ENCODE measurements at regions not wholly inside any gene's neighbourhood (a gene's known extent, or its start where the extent isn't known, plus 50 kb on each side); places are given as distances from the start of the nearest gene placed in this dataset.

DNA sequence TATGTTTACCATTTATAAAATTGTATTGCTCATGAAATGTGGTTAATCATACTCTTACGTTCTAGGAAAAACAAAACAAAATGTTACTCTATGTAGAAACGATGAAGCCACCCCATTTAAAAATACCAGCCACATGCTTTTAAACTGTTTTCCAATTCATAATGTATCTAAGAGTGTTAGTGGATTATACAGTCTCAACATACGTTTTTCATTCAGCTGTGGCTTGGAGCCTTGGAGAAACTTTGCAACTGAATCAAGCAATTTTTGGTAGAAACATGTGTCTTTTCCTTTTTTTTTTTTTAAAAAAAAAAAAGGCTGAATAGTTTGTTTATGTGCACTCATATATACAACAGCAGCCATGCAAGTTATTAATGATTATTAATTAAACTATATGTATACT, 378.0 kb upstream of the SEMA3D start:
- DNase-seq, result no peak

DNA sequence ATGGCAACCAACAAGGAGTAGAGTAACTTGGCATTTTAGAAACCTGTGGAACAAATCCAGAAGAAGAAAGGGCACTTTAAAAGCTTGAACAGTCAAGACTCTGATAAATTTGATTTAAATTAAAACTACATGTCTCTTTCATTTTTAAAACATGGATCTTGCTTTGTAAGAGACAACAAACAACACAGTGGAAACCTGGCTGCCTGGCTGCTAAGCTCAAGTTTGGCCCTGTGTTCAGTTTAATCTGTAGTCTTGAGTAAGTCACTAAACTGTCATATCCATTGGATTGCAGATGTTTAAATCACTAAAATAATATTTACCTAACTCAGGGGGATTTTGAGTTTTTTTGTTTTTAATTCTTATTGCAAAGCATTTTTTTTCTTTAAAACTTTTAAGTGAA, 374.9 kb upstream of the SEMA3D start:
- no peak for DNase-seq

DNA sequence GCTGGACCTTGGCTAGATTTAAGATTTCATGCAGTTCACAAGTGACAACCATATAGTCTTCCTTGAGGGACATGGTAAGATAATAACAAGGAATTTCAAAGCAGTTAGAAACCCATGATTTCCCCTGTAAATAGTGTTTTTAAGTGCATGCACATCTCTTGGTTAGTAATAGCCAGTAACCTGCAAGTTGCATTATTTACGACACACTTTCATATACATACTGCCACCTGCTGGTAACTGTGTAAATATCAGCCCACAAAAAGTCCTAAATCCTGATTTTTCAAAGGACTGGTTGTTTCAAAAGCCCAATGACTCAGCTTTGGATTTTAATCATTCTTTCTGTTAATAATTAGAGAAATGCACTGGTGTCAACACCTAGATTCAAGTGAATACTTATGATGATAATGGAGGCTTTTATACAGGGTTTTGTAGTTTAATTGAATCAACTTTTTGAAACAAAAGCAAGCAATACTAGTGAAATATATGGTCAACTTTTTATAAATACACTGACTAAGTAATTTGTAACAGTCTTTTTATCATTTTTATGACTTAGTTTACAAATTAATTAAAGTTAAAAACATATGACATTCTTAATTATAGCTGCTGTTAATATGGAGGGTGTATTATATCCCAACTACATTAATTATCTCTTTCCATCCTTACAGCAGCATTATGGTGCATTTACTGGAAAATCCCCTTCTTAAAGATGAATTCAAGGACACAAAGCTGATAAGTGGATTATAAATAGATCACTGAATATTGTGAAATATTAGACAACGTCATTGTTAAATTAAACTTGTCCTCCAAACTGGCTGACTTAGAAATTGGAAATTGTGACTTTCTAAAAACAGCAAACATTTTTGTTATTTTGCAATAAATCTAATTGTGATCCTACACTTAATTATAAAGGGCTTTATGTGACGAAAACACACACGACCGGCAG, 367.7 kb upstream of the SEMA3D start:
- peak; percentile 6 for DNase-seq

DNA sequence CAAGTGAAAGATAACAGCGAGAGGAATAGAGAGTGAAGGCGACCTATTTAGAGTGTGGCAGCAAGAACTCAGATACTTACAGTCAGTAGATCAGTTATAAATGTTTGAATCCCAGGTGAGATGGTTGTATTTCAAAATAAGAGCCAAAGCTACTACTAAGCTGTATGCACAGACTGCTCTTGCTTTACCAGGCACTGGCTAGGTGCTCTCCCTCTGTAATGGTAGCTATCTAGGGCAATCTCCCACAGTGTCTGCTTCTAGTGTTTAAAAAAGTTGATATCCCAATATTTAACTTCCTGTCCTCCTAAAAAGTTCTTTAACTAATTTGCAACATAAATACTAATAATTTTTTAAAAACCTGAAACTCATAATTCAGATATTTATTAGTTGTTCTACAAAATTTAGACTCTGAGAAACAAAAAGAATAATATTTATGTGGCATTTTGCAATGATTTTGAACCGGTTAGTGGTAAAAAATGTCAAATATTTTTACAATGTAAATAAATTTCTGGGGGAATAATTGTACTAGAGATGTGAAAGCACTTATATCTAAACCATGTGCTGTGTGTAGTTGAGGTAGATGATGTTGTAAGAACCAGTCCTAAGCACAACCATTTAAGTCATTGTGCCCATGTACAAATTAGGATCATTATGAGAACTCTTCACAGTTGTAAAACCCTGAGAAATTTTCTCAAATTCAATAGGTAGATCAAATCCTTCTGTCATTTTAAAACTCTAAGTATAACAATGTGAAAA, 349.3 kb upstream of the SEMA3D start:
- DNase-seq, result no peak

DNA sequence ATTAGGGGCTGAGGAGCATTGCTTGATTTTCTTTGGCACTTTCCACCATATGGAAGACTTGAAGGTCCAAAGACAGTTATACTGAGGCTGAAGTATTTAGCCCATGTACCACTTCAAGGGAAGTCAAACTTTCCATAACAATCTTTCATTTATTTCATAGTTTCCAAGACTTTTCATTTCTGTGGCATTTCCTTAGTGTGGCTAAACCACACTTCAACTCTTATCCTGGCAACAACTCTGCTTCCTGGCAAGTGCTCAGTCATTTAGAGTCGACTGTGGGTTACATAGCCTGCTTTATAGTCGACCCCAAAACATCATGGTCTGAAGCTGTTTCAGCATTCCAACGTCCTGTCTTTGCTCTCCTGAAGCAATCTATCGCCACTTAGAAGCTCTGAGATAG, 343.0 kb upstream of the SEMA3D start:
- DNase-seq, result no peak

DNA sequence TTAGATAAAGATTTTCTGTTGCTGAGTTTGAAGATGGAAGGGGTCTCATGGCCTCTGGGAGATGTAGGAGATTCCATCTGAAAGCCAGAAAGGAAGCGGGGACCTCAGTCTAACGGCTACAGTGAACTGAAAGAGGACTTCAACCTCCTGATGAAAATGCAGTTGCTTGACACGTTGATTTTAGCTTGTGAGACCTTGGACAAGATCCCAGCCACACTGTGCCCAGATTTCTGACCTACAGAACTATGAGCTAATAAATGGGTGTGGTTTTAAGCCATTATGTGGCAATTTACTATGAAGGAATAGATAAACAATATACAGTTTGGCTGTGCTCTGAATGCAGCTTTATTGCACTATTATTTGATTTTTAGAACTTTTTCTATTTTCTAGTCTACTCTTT, 342.3 kb upstream of the SEMA3D start:
- DNase-seq, result no peak

DNA sequence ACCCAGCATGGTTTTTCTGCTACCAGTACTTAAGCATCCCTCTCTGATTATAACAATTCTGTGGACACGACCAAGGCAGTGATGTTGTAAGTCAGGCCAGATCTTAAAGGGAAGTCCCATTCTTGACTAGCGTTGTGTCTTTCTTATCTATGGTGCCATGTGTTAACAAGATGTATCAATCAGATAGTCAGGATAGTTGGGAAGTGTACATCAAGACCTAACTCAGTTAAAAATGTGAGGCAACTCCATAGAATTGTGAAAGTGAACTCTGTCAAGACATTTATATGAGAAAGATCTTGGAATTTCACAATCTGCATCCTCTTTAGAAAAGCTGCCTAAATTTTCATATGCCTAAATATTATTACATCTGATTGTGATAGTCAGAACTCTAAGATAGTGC, 341.7 kb upstream of the SEMA3D start:
- DNase-seq, result no peak

DNA sequence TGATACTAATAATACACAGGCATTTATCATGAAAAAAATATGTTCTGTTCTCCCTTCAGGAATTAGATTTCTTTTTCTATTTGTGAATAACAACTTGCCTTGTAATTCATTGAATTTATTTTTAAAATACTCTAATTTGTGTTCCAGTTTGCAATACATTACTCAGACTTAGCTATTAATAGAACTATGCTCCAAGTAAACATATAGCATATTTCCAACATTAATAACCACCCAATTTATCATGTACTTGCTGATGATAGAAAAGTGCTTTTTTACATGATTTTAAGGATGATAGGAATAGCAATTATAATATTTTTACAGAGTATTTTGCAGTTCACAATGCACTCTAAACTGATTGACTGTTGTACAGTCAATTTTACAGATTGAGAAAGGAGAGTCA, 338.8 kb upstream of the SEMA3D start:
- no peak for DNase-seq

DNA sequence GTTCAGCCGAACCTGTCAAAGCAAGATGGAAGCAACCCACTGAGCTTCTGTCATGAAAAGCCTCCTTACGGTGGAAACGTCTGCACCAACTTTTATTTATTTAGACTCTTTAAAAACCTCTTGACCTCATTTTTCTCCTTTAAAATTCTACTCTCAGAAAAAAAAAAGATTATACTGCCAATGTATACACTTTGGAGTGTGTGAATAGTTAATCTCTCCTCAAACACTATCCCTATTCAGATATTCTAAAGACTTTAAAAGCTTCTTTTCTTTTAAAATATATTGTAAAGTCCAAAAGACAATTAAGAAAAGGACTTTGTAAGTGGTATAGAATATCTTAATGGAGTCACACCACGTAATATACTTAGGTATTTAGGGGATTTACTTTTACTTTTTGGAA, 335.2 kb upstream of the SEMA3D start:
- no peak for DNase-seq

DNA sequence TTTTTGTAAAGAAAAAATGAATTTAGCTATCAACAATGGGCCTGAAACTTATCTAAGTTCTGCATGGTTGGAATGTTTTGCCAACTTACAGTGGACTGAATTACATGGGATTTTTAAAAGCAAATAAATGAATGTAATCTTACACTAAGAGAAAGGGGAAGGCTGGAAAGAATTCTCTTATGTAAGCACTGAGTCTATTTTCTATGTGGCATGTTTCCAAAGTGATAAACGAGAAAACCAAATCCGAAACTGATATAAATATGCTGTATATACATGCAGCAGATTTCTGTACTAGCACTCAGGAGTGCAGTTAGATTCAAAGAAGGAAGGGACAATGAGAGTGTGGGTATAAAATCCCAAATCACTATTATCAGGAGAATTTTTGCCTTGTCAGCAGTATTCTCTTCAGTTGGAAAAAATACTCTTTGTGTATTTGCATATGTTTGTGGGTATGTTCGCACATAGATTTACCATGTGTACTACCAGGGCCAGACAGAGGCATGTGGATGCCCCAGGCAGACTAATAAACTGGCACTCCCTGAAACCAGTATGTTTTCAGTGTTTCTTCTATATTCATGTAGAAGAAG, 334.3 kb upstream of the SEMA3D start:
- DNase-seq, result no peak

DNA sequence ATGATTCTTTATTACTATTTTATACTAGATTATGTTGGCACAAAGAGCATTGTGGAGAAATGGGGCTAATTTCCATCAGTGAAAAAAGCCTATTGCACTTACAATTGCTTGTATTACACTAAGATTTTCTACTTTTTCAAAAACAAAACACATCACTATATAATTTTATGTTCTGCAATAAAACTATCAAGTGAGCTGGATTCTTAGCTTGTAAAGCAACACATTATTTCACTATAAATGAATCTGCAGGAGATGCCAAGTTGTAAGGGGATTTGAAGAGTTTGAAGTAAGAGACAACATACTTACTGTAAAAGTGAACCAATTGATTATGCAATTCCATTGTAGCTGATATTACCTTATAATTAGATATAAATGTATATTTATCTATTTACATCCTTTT, 333.3 kb upstream of the SEMA3D start:
- no peak for DNase-seq

DNA sequence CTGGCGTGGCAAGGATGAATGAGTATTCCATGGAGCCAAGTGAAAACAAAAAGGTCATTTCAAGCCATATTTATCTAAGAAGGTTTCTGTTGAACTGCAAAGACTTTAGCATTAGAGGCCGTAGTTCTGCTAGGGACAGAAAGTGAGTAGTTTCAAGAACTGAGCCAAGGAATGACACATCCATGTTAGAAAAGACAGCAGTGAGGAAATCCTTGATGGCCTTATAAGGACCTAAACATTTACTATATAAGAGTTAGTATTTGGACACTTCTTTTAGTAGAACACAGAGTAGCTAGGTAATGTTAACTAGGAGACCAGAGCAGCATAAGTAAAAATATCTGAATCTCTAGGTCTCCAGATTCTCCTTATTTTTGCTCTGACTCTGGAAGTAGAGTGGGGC, 329.8 kb upstream of the SEMA3D start:
- no peak for DNase-seq

DNA sequence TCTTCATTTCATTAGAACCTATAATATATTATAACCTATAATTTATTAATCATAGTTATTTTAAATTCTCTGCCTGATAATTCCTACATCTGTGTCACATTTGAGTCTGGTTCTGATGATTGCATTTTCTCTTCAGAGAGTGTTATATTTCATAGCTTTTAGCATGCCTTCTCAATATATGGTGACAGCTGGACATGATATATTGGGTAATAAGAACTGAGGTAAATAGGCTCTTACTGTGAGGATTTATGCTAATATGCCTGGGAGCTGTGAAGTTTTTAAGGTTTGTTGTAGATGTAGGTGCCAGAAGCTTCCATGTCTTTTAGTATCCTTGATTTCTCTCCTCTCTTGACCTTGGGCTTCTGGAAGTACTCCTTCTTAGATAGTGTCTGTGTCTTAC, 325.9 kb upstream of the SEMA3D start:
- DNase-seq, result peak; percentile 83

DNA sequence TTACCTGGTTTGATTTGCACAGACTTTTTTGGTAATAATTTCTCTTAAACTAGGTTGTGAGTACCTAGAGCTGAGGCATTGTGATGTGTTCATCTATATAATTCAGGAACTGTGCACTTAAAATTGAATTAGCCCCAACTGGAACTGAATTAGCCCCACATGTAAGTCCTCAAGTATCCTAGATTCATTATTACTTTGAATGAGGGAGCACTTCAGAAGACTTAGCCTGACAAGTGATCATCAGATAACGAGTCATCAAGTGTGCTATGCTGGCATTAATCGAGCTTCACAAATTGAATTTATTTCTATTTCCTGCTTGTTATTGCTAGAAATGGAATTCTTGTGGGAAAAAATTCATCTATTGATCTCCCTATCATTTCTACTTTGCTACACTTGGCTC, 323.4 kb upstream of the SEMA3D start:
- DNase-seq, result peak; percentile 72

DNA sequence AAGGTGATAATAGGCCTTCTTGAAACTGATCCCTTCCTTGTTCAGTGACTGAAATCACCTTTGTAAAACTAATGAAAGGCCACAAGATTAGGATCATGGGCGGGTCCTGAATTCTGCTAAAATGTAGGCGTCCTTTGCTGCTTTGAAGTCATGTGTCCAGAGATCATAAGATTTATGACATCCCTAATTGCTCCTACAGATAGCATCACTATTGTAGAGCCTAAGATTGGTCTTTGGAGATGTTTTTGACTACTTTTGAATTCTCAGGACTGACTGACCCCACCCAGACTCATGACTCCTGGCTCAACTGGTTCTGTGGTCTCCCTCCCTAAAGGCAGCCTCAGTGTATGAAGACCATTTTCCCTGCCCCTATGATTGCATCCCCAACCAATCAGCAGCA, 322.6 kb upstream of the SEMA3D start:
- DNase-seq, result no peak

DNA sequence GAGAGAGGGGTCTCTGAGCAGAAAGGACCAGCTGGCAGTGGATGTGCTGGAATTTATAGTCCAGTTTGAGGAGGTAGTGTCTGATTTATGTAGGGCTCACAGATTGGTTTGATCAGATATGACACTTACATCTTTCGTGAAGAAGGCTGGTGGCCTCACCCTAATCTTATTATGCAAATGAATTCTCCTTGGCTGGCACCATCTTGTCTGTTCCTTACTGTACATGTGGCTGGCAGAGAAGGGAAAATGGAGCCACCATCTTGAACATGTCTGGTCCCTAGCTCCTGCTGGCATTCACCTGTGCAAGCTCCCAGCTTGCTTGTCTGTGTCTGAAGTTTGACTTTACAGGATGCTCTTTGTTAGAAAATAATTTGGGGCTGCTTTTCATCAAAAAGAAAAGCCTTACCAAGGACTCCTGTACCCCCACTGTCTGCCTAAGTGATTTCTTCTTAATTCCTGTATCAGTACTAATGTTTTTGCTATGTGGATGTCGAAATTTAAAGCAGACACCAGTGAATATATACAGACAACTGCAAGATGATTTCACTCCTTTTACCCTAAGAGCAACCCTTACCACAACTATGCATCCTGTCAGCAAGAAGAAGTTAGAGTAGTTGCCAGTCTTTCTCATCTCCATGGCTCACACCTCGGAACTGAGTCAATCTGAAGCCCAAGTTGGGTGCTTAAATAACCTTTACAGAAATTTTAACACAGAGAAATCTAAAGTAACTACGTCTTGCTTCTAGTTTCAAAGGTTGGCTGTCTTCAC, 322.0 kb upstream of the SEMA3D start:
- no peak for DNase-seq

DNA sequence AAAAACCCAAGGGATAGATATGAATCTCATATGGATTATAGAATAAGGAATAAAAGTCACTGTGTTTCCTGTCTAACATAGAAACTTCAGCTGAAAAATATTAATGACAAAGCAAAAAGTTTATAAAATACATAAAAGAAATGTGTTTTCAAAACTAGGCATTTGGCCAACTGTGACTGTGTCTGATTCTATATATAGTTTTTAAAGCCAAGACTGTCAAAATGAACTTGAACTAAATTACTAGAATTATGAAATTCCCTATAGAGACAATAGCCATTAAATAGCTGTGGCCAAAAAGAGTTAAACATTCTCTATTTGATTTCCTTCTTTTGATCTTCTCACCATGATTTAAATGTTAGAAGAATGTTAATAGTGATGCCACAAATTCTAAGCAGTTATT, 311.2 kb upstream of the SEMA3D start:
- no peak for DNase-seq

DNA sequence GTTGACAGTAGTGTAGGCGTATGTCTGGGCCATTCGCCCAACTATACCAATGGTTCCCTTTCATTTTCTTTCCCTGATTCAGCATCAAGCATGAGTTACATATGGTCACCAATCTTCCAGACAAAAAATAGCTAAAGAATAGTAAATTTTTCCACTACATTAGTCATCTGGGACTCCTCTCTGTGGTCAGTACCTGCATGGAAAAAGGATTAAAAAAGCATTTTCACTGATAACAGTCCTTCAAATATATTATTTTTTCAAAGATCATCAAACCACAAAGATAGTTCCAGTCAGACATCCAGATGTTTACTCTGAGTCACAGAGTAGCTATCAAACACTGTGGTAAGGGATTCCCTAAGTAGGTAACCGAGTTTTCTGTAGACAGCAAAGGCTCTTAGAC, 302.6 kb upstream of the SEMA3D start:
- no peak for DNase-seq

DNA sequence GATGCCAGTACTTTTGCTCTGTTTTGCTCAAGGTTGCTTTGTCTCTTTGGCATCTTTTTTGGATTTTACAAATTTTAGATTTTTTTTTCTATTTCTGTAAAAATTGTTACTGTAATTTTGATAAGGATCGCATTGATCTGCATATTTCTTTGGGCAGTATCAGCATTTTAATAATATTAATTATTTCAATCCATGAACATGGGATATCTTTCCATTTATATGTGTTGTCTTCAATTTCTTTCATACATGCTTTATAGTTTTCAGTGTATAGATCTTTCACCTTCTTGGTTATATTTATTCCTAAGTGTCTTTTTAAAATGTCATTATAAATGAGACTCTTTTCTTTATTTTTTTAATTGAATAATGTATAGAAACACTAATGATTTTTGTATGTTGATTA, 301.6 kb upstream of the SEMA3D start:
- no peak for DNase-seq

DNA sequence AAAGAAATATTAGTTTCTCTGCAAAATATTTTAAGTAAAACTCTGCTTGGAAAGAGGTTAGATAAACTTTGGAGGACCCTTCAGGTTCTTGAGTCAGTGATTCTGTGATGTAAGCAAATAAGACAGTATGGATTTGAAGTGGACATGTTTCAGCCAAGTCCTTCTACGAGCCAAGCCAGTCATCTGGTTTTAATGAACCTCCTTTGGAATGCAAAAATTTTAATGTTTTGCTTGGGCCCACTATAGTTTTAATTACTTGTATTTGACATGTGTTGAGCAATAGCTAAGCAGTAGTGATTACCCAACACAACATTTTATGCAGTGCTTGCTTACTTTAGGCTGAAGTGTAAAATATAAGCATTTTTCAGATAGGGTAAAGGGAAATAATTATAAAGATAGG, 296.3 kb upstream of the SEMA3D start:
- DNase-seq, result no peak

DNA sequence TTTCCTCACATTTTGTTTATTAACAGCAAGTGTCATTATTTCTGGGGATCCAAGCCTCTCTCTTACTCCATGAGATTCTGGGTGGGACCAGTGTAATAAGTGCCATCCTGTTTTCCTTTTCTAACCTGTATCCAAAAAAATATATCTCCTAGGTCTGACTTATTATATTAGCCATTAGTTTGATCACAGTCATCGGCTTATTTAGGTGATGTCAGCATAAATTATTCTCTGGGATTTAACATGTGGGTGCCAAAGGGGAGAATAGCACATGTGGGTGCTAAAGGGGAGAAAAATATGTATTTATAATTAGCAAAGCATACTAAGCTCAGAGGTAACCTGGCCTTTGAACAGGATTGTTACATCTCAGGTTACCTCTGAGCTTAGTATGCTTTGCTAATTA, 293.8 kb upstream of the SEMA3D start:
- DNase-seq, result no peak

DNA sequence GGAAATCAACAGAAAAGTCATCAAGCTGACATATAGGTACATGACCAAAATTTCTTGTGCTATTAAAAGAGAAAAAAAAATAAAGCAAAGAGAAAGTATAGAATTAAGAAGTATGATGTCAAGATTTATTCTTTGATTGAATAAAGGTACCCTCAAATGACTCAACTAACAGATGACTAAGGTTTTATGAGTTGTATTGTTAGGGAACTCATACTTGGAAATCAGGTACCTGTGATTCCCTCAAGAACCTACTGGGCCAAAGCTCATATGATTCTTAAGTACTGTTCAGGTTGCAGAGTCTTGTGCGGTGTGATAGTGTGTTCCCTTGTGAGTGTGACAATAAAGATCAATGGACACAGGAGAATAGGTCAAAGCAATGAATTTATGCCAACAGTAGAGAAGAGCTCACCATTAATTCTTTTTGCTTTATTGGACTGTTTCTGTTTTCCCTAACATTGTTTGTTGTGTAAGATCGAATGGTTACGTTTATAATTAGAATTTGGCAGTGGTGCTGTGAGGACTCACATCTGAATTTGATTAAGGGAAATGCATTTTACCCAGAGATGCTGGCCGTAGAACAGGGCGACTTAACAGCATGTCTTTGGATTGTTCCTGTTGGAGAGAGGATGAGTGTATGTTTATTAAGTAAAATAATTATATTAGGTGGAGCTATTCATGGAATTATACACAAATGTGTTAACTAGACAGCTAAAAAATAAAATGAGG, 293.2 kb upstream of the SEMA3D start:
- no peak for DNase-seq

DNA sequence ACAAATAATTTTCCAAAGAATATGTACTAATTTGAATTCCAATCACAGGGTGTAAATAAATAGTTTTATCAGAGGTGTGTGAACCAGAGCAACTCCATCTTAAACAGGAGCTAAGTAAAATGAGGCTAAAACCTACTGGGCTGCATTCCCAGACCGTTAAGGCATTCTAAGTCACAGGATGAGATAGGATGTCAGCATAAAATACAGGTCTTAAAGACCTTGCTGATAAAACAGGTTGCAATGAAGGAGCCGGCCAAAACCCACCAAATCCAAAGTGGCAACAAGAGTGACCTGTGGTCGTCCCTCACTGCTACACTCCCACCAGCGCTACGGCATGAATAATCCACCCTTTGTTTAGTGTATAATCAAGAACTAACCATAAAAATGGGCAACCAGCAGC, 291.7 kb upstream of the SEMA3D start:
- no peak for DNase-seq

Measured in NCI-H524 treated with DMSO at 0.1 percent for 48 hours (cell line).